ENCODE measurements at regions not wholly inside any gene's neighbourhood (a gene's known extent, or its start where the extent isn't known, plus 50 kb on each side); places are given as distances from the start of the nearest gene placed in this dataset.

DNA sequence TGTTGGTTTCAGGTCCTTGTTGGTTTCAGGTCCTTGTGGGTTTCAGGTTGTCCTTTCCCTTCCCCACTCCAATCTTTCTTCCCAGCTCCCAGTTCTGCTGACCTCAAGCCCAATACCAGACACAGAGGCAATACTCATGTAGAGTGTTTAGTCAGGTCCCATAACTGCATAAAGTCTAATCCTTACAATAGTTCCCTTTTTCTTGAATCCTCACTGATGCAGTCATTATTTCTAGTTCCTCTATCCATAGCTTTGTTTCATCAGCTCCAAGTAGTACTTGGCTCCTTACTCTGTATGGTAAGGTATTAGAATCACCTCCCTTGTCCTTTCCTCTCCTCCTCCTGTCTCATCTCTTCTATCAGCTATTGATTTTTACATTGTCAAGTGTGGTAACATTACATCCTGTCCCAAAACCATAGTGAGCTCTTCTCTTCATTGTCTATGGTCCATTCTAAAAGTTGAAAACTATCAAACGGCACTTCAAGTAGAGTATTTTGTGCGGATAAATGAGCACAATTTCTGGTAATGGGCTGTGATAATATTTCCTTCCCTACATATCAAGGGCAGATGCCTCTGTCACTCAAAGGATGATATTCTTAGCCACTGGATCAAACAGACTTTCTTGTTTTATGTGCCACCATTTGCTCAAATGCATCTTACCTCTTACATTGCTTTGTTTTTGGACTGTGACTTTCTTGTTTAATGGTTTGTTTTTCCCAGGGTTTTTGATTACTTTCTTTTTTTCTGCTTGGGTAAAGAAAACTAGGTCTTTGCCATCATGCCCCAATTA lies 57.2 kb upstream of the JDP2 start:
- intact Hi-C loops (cut with micrococcal nuclease) = no loop called here

DNA sequence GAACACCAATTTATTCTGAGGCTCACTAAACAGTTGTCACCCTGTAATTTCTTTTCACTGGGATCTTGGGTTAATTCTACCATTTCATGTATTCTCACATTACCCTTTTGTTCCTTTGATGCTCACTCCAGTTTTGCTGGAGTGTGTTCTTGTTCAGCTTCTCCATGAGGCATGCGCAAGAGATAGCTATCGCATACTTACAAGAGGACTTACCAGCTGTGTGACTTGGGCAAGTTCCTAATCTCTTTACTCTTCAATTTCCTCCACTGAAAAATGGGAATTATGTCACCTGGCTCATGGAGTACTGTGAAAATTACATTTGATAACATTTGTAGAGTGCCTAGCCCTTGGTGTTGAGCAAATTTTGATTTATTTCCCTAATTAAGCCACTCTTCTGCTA lies 56.5 kb upstream of the JDP2 start:
- intact Hi-C loops (cut with micrococcal nuclease) = no loop called here

DNA sequence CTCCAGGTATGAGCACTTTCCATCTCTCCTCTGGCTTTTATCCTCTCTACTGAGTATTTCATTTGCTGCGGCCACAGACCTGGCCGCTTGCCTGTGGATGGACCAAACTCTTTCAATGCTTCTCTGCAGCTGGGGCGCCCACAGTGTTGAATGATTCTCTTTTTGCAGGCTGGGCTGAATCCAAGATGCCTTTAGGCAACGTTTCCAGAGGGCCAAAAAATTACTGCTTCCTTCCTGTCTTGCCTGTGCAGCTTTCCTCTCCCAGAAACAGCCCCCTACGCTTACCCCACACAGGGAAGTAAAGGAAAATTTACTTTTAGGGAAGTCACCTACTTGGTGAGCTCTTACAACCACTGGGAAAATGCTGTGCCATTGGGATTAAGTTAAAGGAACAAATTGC lies 55.6 kb upstream of the JDP2 start:
- intact Hi-C loops (cut with micrococcal nuclease) = no loop called here

DNA sequence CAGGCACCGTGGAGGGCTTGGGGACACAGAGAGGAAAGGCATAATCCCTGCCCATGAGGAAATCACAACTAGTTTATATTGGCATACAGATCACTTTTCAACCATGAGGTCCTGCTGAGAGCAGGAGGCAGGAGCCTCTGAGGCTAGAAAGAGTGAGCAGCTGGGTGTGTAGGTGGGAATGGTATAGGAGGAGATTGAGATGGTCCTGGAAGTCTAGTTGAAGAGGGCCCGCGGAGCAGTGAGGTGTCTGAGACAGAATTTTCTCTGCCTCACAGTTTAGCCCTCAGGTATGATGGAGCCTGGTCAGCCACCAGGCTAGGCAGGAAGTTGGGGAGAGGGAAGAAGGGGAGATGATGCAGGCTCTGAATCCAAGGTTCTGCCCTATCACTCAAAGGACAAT lies 54.7 kb upstream of the JDP2 start:
- intact Hi-C loops (cut with micrococcal nuclease) = no loop called here

DNA sequence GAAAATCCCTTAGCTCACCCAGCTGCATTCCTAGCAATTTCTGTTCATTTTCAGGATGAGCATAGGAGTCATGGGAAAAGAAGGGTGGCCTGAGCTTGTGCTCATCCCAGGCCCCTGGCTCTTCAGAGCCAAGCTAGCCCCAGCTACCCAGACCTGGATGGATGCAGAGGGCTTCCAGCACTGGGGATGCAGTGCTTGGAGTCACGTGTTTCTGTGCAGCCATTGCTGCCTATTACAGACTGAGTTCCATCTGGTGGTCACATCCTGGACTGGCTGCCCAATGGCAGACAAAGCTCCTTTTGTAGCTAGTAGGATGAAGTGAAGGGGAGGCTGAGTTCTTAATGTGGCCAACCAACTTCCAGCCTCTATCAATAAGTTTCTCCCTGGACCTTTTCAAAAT lies 54.2 kb upstream of the JDP2 start:
- intact Hi-C loops (cut with micrococcal nuclease) = no loop called here

DNA sequence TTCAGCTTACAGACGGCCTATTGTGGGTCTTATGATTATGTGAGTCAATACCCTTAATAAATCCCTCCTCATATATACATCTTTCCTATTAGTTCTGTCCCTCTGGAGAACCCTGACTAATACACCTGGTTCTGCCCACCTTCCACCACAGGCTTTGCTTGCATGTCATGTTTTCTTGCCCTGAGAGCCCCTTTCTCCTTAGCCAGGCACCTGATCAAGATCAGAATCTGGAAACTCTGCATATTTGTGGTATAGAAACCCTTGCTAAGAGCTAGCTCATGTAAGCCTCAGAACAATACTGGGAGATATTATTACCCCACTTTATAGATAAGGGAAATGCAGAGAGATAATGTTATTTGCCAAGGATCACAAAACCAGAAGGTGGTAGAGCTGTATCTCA lies 52.9 kb upstream of the JDP2 start:
- intact Hi-C loops (cut with micrococcal nuclease) = no loop called here

DNA sequence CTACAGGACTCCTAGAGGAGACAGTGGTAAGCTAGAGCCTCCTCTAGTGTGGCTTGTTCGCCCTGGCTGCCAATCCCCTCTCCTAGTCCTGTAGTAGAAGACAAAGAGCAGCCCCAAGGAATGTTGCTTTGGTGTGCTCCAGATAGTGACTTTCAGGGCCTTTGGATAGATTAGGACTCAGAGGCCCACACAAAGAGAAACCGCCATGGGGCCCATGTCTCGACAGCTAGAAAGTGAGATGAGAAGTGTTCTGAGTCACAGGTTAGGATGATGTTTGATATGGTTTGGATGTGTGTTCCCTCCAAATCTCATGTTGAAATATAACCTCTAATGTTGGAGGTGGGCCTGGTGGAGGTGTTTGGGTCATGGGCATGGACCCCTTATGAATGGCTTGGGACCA lies 51.8 kb upstream of the JDP2 start:
- intact Hi-C loops (cut with micrococcal nuclease) = no loop called here
